OCI-LY3 (cell line): ENCODE measurements at regions not wholly inside any gene's neighbourhood (a gene's known extent, or its start where the extent isn't known, plus 50 kb on each side); places are given as distances from the start of the nearest gene placed in this dataset.

ENCODE experiments used
- H2AFZ ChIP-seq: fragments of 200-600, 300-600 bp; shearing (Covaris generic); 2 replicates; pipeline ENCODE4 v1.6.0; 2014; ENCODE audit warnings: antibody characterized with exemption, low read depth, low read length
- H3K27ac ChIP-seq: fragments of 200-600, 300-600 bp; sonication (generic); 2 replicates; pipeline ENCODE4 v1.5.1; 2014; ENCODE audit warnings: mild to moderate bottlenecking, low read length, moderate library complexity, mixed read lengths
- H3K27me3 ChIP-seq: fragments of 200-600, 300-600 bp; sonication (generic); 2 replicates; pipeline ENCODE4 v1.6.1; 2014; ENCODE audit warnings: low read depth, low read length, mixed read lengths
- H3K36me3 ChIP-seq: fragments of 200-600, 300-600 bp; sonication (generic); replicated peaks from 2 replicates; pipeline ENCODE3; 2014; ENCODE audit warnings: low read depth, low read length, mixed read lengths
- H3K4me1 ChIP-seq: fragments of 300-600, 200-600 bp; sonication (generic); 2 replicates; pipeline ENCODE4 v1.6.1; 2014; ENCODE audit warnings: low read length, mixed read lengths
- H3K4me2 ChIP-seq: fragments of 200-600, 300-600 bp; sonication (generic); 2 replicates; pipeline ENCODE4 v1.6.1; 2014; ENCODE audit warnings: low read length, mixed read lengths
- H3K4me3 ChIP-seq: fragments of 300-600, 200-600 bp; sonication (generic); 2 replicates; pipeline ENCODE4 v1.5.1; 2014; ENCODE audit warnings: antibody characterized with exemption, mild to moderate bottlenecking, low read length, moderate library complexity
- H3K79me2 ChIP-seq: fragments of 300-600, 200-600 bp; shearing (Covaris generic); 2 replicates; pipeline ENCODE4 v1.6.1; 2014; ENCODE audit warnings: mild to moderate bottlenecking, low read length, mixed read lengths
- H3K9ac ChIP-seq: fragments of 300-600, 200-600 bp; shearing (Covaris generic); 2 replicates; pipeline ENCODE4 v1.6.0; 2014; ENCODE audit warnings: mild to moderate bottlenecking, low read length, moderate library complexity
- H3K9me3 ChIP-seq: fragments of 200-600, 300-600 bp; shearing (Covaris generic); 2 replicates; pipeline ENCODE4 v1.6.1; 2014; ENCODE audit warnings: low read length, mixed read lengths; ENCODE audit not compliant: insufficient read depth
- H4K20me1 ChIP-seq: fragments of 200-600, 300-600 bp; sonication (generic); 2 replicates; pipeline ENCODE4 v1.6.1; 2016; ENCODE audit warnings: low read length, mixed read lengths; ENCODE audit not compliant: insufficient read depth
- EZH2phosphoT487 ChIP-seq: fragments of 200-600 bp; shearing (Covaris generic); IDR thresholded peaks from 2 replicates; pipeline ENCODE4 v1.6.1; 2018; ENCODE audit warnings: antibody characterized with exemption, mixed run types, low read depth
- TF ChIP-seq, protein P1 (sequence below): fragments of 200-600, 300-600 bp; sonication (generic); IDR thresholded peaks from 2 replicates; pipeline ENCODE4 v1.5.1; 2014; ENCODE audit warnings: antibody characterized with exemption, low read length, low read depth

DNA sequence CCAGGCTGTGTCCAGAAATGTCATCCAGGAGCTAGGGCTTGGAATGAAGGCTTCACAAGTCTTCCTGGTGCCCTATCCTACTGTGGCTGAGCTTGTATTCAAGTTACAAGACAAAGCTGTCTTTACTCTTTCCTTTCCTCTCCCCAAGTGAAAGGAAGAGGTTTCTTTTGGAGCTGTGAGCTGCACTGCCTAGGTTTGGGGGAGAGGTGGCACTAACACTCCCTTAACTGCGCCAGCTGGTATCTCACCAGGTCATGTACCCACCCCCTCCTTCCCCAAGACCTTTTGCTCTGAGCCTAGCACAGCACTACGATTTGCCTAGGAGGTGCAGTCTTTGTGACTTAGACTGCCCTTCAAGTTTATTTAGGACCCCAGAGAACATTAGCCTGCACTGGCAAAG lies 2053.6 kb upstream of the PRR20A start:
- Histone ChIP-seq H3K4me2 (no peak overlapping the region), H3K27me3 (no peaks in the 10 kb centered on the region), H3K27ac (no peak overlapping the region), H2AFZ (no peak overlapping the region), H3K9ac (no peak overlapping the region), H3K4me1 (no peaks in the 10 kb centered on the region), H3K4me3 (no peak overlapping the region), H4K20me1 (no peaks in the 10 kb centered on the region), H3K79me2 (no peaks in the 10 kb centered on the region), H3K36me3 (no peaks in the 10 kb centered on the region), H3K9me3 (no peaks in the 10 kb centered on the region)
- TF ChIP-seq, protein P1, sequence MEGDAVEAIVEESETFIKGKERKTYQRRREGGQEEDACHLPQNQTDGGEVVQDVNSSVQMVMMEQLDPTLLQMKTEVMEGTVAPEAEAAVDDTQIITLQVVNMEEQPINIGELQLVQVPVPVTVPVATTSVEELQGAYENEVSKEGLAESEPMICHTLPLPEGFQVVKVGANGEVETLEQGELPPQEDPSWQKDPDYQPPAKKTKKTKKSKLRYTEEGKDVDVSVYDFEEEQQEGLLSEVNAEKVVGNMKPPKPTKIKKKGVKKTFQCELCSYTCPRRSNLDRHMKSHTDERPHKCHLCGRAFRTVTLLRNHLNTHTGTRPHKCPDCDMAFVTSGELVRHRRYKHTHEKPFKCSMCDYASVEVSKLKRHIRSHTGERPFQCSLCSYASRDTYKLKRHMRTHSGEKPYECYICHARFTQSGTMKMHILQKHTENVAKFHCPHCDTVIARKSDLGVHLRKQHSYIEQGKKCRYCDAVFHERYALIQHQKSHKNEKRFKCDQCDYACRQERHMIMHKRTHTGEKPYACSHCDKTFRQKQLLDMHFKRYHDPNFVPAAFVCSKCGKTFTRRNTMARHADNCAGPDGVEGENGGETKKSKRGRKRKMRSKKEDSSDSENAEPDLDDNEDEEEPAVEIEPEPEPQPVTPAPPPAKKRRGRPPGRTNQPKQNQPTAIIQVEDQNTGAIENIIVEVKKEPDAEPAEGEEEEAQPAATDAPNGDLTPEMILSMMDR, result 0 out of 2 replicates have a peak, but pooled peaks have one; percentile 11
- no peak for TF ChIP-seq EZH2phosphoT487

DNA sequence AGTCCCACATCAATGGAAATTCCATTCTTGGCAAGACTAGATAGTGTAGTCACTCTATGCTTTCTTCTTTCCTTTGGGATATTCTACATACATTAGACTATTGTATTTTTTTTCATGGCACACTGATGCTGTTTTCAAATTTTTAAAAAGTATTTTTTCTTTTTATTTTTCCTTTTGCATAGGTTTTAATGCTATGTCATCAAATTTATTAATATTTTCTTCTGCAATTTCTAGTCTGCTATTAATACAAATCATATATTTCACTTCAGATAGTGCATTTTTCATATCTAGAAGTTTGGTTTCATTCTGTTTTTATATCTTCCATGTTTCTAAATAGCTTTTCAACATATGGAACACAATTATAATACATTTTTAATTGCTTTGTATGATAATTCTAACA lies 2050.1 kb upstream of the PRR20A start:
- Histone ChIP-seq H3K36me3 (no peaks in the 10 kb centered on the region), H3K4me1 (no peaks in the 10 kb centered on the region), H2AFZ (no peak overlapping the region), H3K4me3 (no peak overlapping the region), H3K27ac (no peak overlapping the region), H3K9me3 (no peaks in the 10 kb centered on the region), H3K9ac (no peak overlapping the region), H4K20me1 (no peaks in the 10 kb centered on the region), H3K79me2 (no peaks in the 10 kb centered on the region), H3K4me2 (no peak overlapping the region), H3K27me3 (no peaks in the 10 kb centered on the region)
- no peak for TF ChIP-seq EZH2phosphoT487
- TF ChIP-seq, protein P1, result no peak

DNA sequence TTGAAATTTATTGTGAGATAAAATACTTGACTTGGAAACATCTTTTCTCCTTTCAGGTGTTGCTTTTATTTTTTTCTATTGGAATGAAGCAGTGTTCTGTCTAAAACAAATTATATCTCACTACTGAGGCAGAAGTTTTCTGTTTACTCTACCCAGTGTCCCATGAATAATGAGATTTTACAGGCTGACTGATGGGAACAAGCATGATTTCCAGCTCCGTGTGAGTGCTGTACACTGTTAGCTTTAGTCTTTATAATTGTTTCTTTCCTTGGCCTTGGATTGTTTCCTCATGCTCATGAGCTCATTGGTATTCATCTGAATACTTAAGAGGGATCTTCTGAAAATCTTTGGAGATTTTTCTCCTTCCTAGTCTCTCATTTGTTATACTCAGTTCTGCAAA lies 2049.5 kb upstream of the PRR20A start:
- Histone ChIP-seq H2AFZ (no peak overlapping the region), H3K27me3 (no peaks in the 10 kb centered on the region), H4K20me1 (no peaks in the 10 kb centered on the region), H3K79me2 (no peaks in the 10 kb centered on the region), H3K4me2 (no peak overlapping the region), H3K9me3 (no peaks in the 10 kb centered on the region), H3K36me3 (no peaks in the 10 kb centered on the region), H3K27ac (no peak overlapping the region), H3K4me1 (no peaks in the 10 kb centered on the region), H3K9ac (no peak overlapping the region), H3K4me3 (no peak overlapping the region)
- no peak for TF ChIP-seq EZH2phosphoT487
- TF ChIP-seq, protein P1, result no peak

DNA sequence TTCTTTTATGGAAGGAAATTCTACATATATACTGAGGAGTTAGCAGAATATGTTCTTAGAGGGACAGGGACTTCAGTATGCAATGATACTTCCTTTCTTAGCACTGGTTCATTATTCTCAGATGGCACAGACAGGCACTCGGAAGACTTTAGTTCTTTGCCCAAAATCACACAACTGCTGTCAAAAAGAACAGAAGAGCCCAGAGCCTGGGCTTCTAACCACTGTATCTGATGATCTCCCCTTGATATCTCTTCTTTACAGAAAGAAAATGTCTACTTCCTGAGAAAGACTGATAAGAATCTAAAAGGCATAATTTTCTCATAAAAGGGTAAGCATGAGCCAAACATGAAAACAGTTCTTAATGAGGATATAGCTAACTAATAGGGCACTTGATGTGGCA lies 2034.2 kb upstream of the PRR20A start:
- H4K20me1 ChIP-seq, result no peaks in the 10 kb centered on the region

More for the DNA sequence above, 2034.2 kb upstream of the PRR20A start:
- Histone ChIP-seq H3K4me3 (no peak overlapping the region), H3K36me3 (no peaks in the 10 kb centered on the region), H2AFZ (0 out of 2 replicates have a peak overlapping the region, but pooled peaks have one; percentile 32), H3K27me3 (no peaks in the 10 kb centered on the region), H3K9me3 (no peaks in the 10 kb centered on the region), H3K4me1 (no peaks in the 10 kb centered on the region), H3K79me2 (no peaks in the 10 kb centered on the region), H3K4me2 (no peak overlapping the region), H3K27ac (no peak overlapping the region), H3K9ac (no peak overlapping the region)
- TF ChIP-seq, protein P1, result no peak
- TF ChIP-seq EZH2phosphoT487, result no peak
